HPDE6-E6E7 (cell line): ENCODE measurements at regions not wholly inside any gene's neighbourhood (a gene's known extent, or its start where the extent isn't known, plus 50 kb on each side); places are given as distances from the start of the nearest gene placed in this dataset.
A peak's percentile ranks its signal among the peaks of the same experiment; 100 is the strongest.
"Not testable (repeated sequence)": the region's sequence is repeated elsewhere in the genome, so short reads cannot be mapped to it uniquely, and the experiment has no call there.

Experiments
- DNase-seq: peaks from one replicate; pipeline ENCODE4 v3.0.0; 2011; ENCODE audit warnings: missing footprints; ENCODE audit errors: extremely low spot score

GRCh38 chr16:66020642-66021041 is 345.8 kb upstream of the CDH5 start:
- DNase-seq: peak; percentile 11

DNA sequence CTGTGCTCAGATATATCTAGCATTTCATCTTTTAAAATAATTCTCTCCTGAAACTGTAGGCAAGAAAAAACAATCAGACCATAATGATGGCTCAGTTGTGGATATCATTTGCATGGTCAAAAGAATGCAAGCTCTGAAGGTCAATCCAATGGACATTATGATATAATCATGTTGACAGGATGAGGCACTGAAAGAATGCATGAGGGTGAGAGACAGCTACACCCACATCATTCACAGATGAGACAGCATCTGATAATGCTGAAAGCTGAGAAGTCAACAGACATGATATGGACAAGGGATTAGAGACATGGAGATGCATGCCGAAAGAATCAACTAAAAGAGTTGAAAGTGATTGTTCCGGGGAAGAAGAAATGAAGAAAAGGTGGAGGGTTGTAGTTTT is 346.4 kb upstream of the CDH5 start:
- DNase-seq: no peak

DNA sequence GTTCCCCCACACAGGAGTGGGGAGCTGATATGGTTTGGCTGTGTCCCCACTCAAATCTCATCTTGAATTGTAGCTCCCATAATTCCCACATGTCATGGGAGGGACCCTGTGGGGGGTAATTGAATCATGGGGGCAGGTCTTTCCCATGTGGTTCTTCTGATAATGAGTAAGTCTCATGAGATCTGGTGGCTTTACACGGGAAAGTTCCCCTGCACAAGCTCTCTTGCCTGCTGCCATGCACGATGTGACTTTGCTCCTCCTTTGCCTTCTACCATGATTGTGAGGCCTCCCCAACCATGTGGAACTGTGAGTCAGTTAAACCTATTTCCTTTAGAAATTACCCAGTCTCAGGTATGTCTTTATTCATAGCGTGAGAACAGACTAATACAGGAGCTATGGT is 347.0 kb upstream of the CDH5 start:
- DNase-seq: not testable (repeated sequence)

- no peak for DNase-seq
Observed at GRCh38 chr16:66014221-66014620, 352.3 kb upstream of the CDH5 start.

DNA sequence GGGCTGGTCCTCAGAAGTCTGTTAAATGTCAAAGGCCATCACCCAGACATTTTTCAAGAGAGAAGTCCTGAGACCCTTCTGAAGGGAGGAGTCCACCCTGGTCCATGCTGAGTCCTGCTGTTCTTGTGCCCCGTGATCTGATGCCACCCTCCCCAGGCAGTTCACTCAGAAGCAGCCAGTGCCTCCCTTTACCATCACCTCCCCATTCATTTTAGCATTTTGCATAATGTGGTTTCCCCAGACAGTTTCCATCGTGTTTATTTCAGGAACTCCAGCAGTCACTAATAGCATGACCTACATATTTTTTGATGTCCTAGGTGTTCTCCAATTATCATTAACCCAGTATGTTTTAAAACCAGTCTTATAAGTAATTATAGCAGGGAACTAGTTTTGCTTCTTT is 353.0 kb upstream of the CDH5 start:
- no peak for DNase-seq

- DNase-seq: no peak
Observed at GRCh38 chr16:66008136-66008535, 358.4 kb upstream of the CDH5 start.

GRCh38 chr16:66007717-66008116 is 358.8 kb upstream of the CDH5 start:
- no peak for DNase-seq

DNA sequence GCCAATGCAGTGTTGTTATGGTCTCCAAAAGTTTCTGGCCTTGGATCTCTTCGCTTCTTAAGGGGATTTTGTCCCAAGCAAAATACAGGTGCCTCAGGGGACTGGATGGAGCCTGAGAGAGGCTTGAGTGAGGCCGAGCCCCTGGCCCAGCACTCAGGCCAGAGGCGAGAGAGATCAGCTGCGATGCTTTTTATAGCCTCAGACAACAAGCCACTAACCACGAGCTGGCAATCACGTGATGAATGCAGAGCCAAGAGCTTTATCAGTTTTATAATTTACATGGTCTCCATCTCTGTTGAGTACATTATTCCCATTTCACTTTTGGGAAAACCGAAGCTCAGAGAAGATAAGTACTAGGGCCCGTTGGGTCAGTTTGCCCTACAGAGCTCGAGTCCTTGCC is 360.0 kb upstream of the CDH5 start:
- DNase-seq: no peak

DNA sequence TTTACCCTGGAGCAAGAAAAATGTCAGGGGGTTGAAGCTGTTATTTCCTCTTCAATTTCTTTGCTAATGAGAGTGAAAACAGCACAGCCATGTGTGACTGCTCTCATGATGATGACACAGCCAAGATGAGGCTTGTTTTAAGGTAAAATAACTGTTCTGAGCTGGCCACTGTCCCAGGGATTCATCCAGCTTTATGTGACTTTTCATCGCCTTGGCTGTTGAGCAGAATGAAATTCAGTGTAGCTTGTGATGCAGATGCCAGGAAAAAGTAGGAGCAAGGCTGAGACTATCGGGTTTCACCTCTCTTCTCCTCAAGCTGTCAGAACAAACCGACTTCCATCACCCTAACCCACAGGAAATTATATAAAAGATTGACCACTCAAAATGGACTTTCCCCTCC is 361.8 kb upstream of the CDH5 start:
- no peak for DNase-seq

DNA sequence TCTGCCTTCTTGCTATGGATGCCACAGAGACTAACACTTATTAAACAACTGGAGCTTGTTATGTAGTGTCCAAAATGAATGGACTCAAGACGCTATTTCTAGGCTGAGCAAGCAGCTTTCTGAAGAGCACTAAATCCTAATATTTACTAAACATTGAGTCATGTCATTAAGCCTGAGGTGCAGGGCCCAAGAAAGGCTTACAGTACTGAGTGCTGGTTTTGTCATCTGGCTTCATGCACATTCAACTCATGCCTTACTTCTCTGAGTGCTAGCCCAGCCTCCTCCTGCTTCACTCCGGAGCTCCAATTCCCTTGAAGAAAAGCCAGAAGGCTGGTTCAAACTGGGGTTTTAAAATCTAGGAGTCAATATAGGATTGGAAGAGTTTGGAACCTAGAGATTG is 363.3 kb upstream of the CDH5 start:
- DNase-seq: no peak

GRCh38 chr16:66002601-66003000 is 363.9 kb upstream of the CDH5 start:
- DNase-seq: no peak

GRCh38 chr16:66001432-66001831 is 365.1 kb upstream of the CDH5 start:
- DNase-seq: no peak

GRCh38 chr16:65998443-65998842 is 368.0 kb upstream of the CDH5 start:
- DNase-seq: no peak

DNA sequence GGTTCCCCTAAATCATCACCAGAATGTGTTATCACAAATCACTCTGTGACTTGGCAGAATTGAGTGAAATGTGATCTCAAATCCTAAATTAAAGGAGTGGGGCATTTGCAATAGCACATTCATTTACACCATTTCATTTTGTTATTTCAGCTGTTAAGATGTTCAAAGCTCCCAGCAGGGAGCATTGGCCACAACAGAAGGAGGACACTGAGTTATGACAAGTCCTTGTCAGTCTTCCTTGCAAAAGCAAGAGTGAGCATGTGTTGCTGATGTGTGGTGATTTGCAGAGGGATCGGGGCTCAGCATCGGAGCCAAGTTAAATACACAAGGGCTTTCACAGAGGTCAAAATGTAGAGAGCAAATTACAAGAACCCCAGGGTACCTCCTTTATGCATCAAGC is 372.2 kb upstream of the CDH5 start:
- no peak for DNase-seq

- DNase-seq: no peak
Observed at GRCh38 chr16:65991149-65991701, 375.3 kb upstream of the CDH5 start.

- no peak for DNase-seq
Observed at GRCh38 chr16:65989861-65990604, 376.5 kb upstream of the CDH5 start.

DNA sequence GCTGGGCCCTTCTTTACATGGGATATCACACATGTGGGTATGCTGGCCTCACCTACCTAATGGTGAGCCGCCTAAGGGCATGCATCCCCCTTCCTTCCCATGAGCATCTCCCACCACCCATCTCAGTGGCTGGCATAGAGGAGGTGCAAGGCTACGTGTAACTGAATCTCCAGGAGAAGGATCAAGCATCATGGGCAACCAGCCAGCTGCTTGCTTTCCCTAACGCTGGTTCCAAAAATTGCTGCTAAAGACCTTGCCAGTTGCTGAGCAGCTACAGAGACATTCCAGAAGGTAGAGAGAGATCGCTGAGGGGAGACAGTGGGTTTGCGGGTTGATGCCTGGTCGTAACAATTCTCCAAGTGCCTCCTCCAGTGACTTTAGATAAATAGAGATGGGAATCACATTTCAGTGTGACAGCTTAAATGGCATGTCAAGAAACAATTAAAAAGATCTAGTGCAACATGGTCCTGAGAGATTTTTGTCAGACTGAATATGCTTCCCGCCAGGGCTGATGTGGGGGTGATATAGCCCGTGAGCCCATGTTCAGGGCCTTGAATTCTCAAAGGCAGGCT is 378.4 kb upstream of the CDH5 start:
- no peak for DNase-seq

DNA sequence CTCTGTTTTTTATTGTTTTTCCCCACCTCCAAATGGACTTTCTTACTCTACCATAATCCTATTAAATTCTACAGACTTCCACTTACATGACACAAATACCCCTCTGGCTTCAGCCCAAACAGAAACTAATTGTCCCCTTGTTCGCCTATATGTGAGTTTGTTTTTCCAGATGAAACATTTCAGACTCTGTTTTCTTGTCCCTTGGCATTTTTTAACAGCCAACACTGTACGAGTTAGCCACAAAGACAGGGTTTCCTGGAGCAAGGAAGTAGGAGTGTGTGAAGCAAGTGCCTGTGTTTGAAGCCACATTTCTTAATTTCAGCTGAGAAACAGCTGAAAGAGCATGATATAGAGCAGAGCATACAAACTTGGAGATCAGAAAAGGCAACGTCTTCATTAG is 382.2 kb upstream of the CDH5 start:
- DNase-seq: no peak

DNA sequence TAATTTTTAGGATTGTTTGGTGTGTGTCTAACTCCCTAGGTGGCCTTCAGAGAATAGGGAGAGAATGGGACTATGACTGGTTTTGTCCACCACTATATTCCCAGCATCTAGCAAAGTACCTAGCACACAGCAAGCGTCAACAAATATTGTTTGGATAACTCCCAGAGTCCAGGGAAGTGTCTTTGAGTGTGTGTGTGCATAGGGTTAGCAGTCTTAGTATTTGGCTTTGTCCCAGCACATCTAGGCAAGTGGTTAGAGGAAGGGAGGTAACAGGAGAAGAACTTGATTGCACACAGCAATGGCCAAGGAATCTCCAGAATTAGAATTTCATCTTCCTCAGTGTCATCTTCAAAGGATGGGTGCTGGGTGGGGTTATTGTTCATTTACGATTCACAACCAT is 385.4 kb upstream of the CDH5 start:
- DNase-seq: no peak

- DNase-seq: no peak
Observed at GRCh38 chr16:65975049-65975708, 391.3 kb upstream of the CDH5 start.

DNA sequence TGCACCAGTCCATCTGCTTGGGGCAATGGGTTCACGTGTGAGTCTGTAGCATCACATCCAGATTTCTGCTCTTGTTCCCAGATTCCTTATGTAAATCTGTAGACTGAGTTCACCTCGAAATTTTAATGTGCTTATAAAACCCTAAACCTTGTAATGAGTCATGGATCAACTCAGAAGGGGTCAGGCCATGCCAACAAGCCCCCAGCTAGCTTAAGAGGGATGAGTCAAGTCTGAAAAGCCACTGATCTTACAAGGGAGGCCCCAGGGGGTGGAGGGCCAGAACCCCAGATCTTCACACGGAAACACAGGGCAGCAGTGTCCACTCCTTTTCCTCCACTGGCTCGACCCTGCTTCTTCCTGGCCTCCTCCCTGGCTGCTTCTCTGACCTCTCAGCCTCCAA is 399.1 kb upstream of the CDH5 start:
- DNase-seq: no peak

DNA sequence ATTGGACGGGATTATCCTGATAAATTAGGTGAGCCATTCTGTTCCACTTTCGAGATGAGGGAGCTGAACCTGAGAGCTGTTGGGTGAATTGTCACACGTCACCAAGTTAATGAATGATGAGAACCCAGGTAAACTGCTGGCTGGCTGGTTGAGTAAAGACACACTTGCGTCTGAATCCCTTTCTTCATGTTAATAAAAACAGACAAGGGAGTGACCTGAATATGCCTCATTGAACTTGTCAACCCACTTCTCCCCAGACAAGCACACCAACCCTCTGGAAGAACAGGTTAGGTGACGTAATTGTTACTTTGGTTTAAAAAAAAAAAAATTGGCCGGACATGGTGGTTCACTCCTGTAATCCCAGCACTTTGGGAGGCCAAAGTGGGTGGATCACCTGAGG is 400.9 kb upstream of the CDH5 start:
- DNase-seq: peak; percentile 12

GRCh38 chr16:65964752-65965151 is 401.7 kb upstream of the CDH5 start:
- no peak for DNase-seq
